ENCODE measurements at regions not wholly inside any gene's neighbourhood (a gene's known extent, or its start where the extent isn't known, plus 50 kb on each side); places are given as distances from the start of the nearest gene placed in this dataset.

GRCh38 chr10:10515479-10516204 lies 502.0 kb upstream of the CELF2 start:
- TF ChIP-seq CTCF (IDR thresholded peaks at IDR 0.05) = no peak
- no peak for TF ChIP-seq EP300 (IDR thresholded peaks at IDR 0.05)
- no peak for TF ChIP-seq POLR2A (IDR thresholded peaks at IDR 0.05)
